ENCODE measurements at regions not wholly inside any gene's neighbourhood (a gene's known extent, or its start where the extent isn't known, plus 50 kb on each side); places are given as distances from the start of the nearest gene placed in this dataset.

- no peaks in the 10 kb centered on the region for H3K4me1 ChIP-seq (ENCODE audit: insufficient read depth, poor library complexity, severe bottlenecking)
- ATAC-seq (ENCODE audit: low read depth) (no peak), DNase-seq (ENCODE audit: low spot score) (no peak)
- H3K27ac ChIP-seq (ENCODE audit: poor library complexity, severe bottlenecking) = no peak overlapping the region
- TF ChIP-seq CTCF (IDR thresholded peaks at IDR 0.05; ENCODE audit: poor library complexity, severe bottlenecking) = no peak
- H3K27me3 ChIP-seq (ENCODE audit: insufficient read depth, poor library complexity, severe bottlenecking) = no peaks in the 10 kb centered on the region
- H3K4me3 ChIP-seq (ENCODE audit: severe bottlenecking) = no peak overlapping the region
- no peaks in the 10 kb centered on the region for H3K36me3 ChIP-seq (ENCODE audit: low read depth)
- H3K9me3 ChIP-seq (ENCODE audit: severe bottlenecking) = no peaks in the 10 kb centered on the region
These were observed 499.6 kb upstream of the CCDC54 start for GRCh38 chr3:106877627-106878026.

- ATAC-seq (ENCODE audit: low read depth) (no peak), DNase-seq (ENCODE audit: low spot score) (no peak)
- TF ChIP-seq CTCF (IDR thresholded peaks at IDR 0.05; ENCODE audit: poor library complexity, severe bottlenecking) = no peak
- Histone ChIP-seq H3K36me3 (ENCODE audit: low read depth) (no peaks in the 10 kb centered on the region), H3K9me3 (ENCODE audit: severe bottlenecking) (no peaks in the 10 kb centered on the region), H3K4me3 (ENCODE audit: severe bottlenecking) (no peak overlapping the region), H3K27me3 (ENCODE audit: insufficient read depth, poor library complexity, severe bottlenecking) (no peaks in the 10 kb centered on the region), H3K27ac (ENCODE audit: poor library complexity, severe bottlenecking) (no peak overlapping the region), H3K4me1 (ENCODE audit: insufficient read depth, poor library complexity, severe bottlenecking) (no peaks in the 10 kb centered on the region)
These were observed 497.0 kb upstream of the CCDC54 start for GRCh38 chr3:106880206-106880605.

- Histone ChIP-seq H3K27ac (ENCODE audit: poor library complexity, severe bottlenecking) (no peak overlapping the region), H3K4me3 (ENCODE audit: severe bottlenecking) (no peak overlapping the region)
These were observed 496.1 kb upstream of the CCDC54 start for GRCh38 chr3:106881186-106881585.

GRCh38 chr3:106882297-106882696 lies 494.9 kb upstream of the CCDC54 start:
- Histone ChIP-seq H3K36me3 (ENCODE audit: low read depth) (no peaks in the 10 kb centered on the region), H3K27ac (ENCODE audit: poor library complexity, severe bottlenecking) (no peak overlapping the region), H3K27me3 (ENCODE audit: insufficient read depth, poor library complexity, severe bottlenecking) (no peaks in the 10 kb centered on the region), H3K9me3 (ENCODE audit: severe bottlenecking) (no peaks in the 10 kb centered on the region), H3K4me1 (ENCODE audit: insufficient read depth, poor library complexity, severe bottlenecking) (no peaks in the 10 kb centered on the region), H3K4me3 (ENCODE audit: severe bottlenecking) (no peak overlapping the region)
- ATAC-seq (ENCODE audit: low read depth) (no peak), DNase-seq (ENCODE audit: low spot score) (no peak)
- TF ChIP-seq CTCF (IDR thresholded peaks at IDR 0.05; ENCODE audit: poor library complexity, severe bottlenecking) = no peak

More at GRCh38 chr3:106881186-106881585, 496.1 kb upstream of the CCDC54 start:
- no peaks in the 10 kb centered on the region for H3K9me3 ChIP-seq (ENCODE audit: severe bottlenecking)
- no peak for ATAC-seq (ENCODE audit: low read depth)
- no peaks in the 10 kb centered on the region for H3K36me3 ChIP-seq (ENCODE audit: low read depth)
- no peaks in the 10 kb centered on the region for H3K27me3 ChIP-seq (ENCODE audit: insufficient read depth, poor library complexity, severe bottlenecking)
- no peaks in the 10 kb centered on the region for H3K4me1 ChIP-seq (ENCODE audit: insufficient read depth, poor library complexity, severe bottlenecking)
- no peak for DNase-seq (ENCODE audit: low spot score)
- TF ChIP-seq CTCF (IDR thresholded peaks at IDR 0.05; ENCODE audit: poor library complexity, severe bottlenecking) = no peak

- no peak overlapping the region for H3K27ac ChIP-seq (ENCODE audit: poor library complexity, severe bottlenecking)
- ATAC-seq (ENCODE audit: low read depth) (no peak), DNase-seq (ENCODE audit: low spot score) (no peak)
- no peaks in the 10 kb centered on the region for H3K9me3 ChIP-seq (ENCODE audit: severe bottlenecking)
- no peaks in the 10 kb centered on the region for H3K4me1 ChIP-seq (ENCODE audit: insufficient read depth, poor library complexity, severe bottlenecking)
- no peak overlapping the region for H3K4me3 ChIP-seq (ENCODE audit: severe bottlenecking)
- H3K36me3 ChIP-seq (ENCODE audit: low read depth) = no peaks in the 10 kb centered on the region
- no peak for TF ChIP-seq CTCF (IDR thresholded peaks at IDR 0.05; ENCODE audit: poor library complexity, severe bottlenecking)
- no peaks in the 10 kb centered on the region for H3K27me3 ChIP-seq (ENCODE audit: insufficient read depth, poor library complexity, severe bottlenecking)
These were observed 471.2 kb upstream of the CCDC54 start for GRCh38 chr3:106906074-106906473.
